ENCODE measurements at regions not wholly inside any gene's neighbourhood (a gene's known extent, or its start where the extent isn't known, plus 50 kb on each side); places are given as distances from the start of the nearest gene placed in this dataset.

DNA sequence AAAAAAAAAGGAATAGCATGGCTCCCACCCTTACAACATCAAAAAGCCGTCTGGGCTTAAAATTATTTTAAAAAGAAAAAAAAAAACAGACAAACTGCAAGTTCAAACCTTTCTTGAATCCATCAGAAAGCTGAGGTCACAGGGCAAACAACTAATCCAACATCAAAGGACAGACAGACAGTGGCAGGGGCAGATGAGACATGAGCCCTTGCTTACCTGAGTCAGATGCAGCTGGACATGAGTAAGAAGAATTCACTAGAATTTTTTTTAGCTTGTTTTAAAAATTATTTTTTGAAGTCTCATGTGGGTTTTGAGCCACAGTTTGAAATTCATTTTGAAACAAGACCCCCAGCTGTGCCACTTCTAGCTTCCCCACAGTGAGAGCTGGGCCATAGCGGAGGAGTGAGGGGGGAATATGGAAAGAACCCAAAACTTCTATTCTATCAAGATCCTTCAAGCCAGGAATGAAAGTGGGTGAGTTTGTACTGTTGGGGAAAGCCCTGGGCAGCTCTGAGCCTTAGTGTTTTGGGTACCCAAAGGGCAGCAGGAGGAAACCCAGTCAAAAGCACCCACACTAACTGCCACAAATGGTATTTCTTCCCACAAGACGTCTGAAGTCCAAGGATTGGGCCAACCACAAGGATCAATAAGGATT lies 111.4 kb downstream of the ATXN3L start:
- TF ChIP-seq, protein P1, sequence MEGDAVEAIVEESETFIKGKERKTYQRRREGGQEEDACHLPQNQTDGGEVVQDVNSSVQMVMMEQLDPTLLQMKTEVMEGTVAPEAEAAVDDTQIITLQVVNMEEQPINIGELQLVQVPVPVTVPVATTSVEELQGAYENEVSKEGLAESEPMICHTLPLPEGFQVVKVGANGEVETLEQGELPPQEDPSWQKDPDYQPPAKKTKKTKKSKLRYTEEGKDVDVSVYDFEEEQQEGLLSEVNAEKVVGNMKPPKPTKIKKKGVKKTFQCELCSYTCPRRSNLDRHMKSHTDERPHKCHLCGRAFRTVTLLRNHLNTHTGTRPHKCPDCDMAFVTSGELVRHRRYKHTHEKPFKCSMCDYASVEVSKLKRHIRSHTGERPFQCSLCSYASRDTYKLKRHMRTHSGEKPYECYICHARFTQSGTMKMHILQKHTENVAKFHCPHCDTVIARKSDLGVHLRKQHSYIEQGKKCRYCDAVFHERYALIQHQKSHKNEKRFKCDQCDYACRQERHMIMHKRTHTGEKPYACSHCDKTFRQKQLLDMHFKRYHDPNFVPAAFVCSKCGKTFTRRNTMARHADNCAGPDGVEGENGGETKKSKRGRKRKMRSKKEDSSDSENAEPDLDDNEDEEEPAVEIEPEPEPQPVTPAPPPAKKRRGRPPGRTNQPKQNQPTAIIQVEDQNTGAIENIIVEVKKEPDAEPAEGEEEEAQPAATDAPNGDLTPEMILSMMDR (IDR thresholded peaks at IDR 0.05; ENCODE audit: low read length), result no peak
- no peak for TF ChIP-seq EZH2 (IDR thresholded peaks at IDR 0.05; ENCODE audit: borderline replicate concordance, low read length)
- peaks cover 12% of the 10 kb centered on the region for H3K4me1 ChIP-seq (ENCODE audit: insufficient read depth, low read length, severe bottlenecking)
- no peak overlapping the region for H3K27ac ChIP-seq (ENCODE audit: low read depth, low read length, poor library complexity, severe bottlenecking)
- no peaks in the 10 kb centered on the region for H3K79me2 ChIP-seq (ENCODE audit: insufficient read depth, low read length)
- H3K36me3 ChIP-seq (ENCODE audit: insufficient read depth, low read length), result no peaks in the 10 kb centered on the region
- no peaks in the 10 kb centered on the region for H4K20me1 ChIP-seq (ENCODE audit: insufficient read depth, low read length)
- H3K9ac ChIP-seq (ENCODE audit: low read length), result no peak overlapping the region
- H3K9me2 ChIP-seq (ENCODE audit: low read depth, low read length), result no peaks in the 10 kb centered on the region
- no peak overlapping the region for H2AFZ ChIP-seq (ENCODE audit: low read length)
- H3K4me3 ChIP-seq (ENCODE audit: low read depth, low read length, poor library complexity, severe bottlenecking), result no peak overlapping the region
- no peaks in the 10 kb centered on the region for H3K27me3 ChIP-seq (ENCODE audit: insufficient read depth, low read length)
- no peaks in the 10 kb centered on the region for H3F3A ChIP-seq (ENCODE audit: insufficient read depth, low read length)
- no peaks in the 10 kb centered on the region for H3K9me3 ChIP-seq (ENCODE audit: low read length)
- H3K4me2 ChIP-seq (ENCODE audit: low read length), result no peak overlapping the region

DNA sequence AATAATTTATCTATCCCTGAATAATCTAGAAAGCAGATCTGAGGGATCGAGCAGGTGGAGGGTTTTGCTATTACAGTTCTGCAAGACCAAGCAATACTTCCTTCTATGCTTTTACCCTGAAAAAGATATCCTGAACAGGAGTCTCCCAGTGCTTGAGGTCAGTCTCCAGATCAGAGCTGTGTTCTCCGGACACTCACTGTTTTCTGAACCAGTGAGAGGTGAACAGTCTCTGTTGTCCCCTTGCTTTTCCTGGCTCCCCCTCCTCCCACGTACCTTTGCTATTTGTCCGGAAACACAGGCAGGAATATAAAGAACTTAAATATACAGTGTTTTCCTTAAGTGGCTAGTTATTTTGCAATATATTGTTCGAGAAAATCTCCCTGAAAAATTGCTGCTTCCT lies 116.6 kb downstream of the ATXN3L start:
- H3K4me1 ChIP-seq (ENCODE audit: insufficient read depth, low read length, severe bottlenecking), result peaks cover 14% of the 10 kb centered on the region
- TF ChIP-seq, protein P1 (IDR thresholded peaks at IDR 0.05; ENCODE audit: low read length), result no peak
- no peak for TF ChIP-seq EZH2 (IDR thresholded peaks at IDR 0.05; ENCODE audit: borderline replicate concordance, low read length)
- no peaks in the 10 kb centered on the region for H4K20me1 ChIP-seq (ENCODE audit: insufficient read depth, low read length)
- no peak overlapping the region for H2AFZ ChIP-seq (ENCODE audit: low read length)
- H3K79me2 ChIP-seq (ENCODE audit: insufficient read depth, low read length), result no peaks in the 10 kb centered on the region
- no peak overlapping the region for H3K4me2 ChIP-seq (ENCODE audit: low read length)
- no peaks in the 10 kb centered on the region for H3K27me3 ChIP-seq (ENCODE audit: insufficient read depth, low read length)
- no peak overlapping the region for H3K4me3 ChIP-seq (ENCODE audit: low read depth, low read length, poor library complexity, severe bottlenecking)
- H3K9me2 ChIP-seq (ENCODE audit: low read depth, low read length), result no peaks in the 10 kb centered on the region
- no peak overlapping the region for H3K9ac ChIP-seq (ENCODE audit: low read length)
- no peaks in the 10 kb centered on the region for H3K36me3 ChIP-seq (ENCODE audit: insufficient read depth, low read length)
- no peaks in the 10 kb centered on the region for H3K9me3 ChIP-seq (ENCODE audit: low read length)
- no peaks in the 10 kb centered on the region for H3F3A ChIP-seq (ENCODE audit: insufficient read depth, low read length)
- no peak overlapping the region for H3K27ac ChIP-seq (ENCODE audit: low read depth, low read length, poor library complexity, severe bottlenecking)

DNA sequence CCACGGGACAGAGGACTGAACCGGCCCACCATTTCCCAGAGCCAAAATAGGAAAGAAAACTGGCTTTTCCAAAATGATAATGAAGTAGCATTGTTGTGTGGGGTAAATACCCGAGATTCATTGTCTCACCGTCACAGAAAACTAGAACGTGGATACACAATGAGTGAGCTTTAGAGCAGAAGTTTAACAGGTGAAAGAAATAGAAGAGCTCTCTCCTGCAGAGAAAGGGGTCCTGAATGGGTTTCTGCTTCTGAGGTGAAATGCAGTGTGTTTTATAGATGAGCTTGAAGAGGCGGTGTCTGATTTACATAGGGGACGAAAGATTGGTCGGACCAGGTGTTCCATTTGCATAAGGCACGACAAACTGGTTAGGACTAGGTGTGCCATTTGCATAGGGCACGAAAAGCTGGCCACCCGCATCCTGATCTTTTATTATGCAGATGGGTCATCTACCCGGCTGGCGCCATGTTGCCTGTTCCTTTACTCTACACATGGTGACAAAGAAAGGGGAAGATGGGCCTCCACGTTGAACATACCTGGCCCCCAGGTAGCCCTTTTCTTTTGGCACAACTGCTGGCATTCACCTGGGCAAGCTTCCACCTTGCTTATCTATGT lies 118.1 kb downstream of the ATXN3L start:
- no peak overlapping the region for H3K4me2 ChIP-seq (ENCODE audit: low read length)
- peaks cover 21% of the 10 kb centered on the region for H3K4me1 ChIP-seq (ENCODE audit: insufficient read depth, low read length, severe bottlenecking)
- no peaks in the 10 kb centered on the region for H3K27me3 ChIP-seq (ENCODE audit: insufficient read depth, low read length)
- no peaks in the 10 kb centered on the region for H3F3A ChIP-seq (ENCODE audit: insufficient read depth, low read length)
- H3K9ac ChIP-seq (ENCODE audit: low read length), result no peak overlapping the region
- H2AFZ ChIP-seq (ENCODE audit: low read length), result no peak overlapping the region
- H3K79me2 ChIP-seq (ENCODE audit: insufficient read depth, low read length), result no peaks in the 10 kb centered on the region
- H3K36me3 ChIP-seq (ENCODE audit: insufficient read depth, low read length), result no peaks in the 10 kb centered on the region
- TF ChIP-seq, protein P1 (IDR thresholded peaks at IDR 0.05; ENCODE audit: low read length), result no peak
- no peak for TF ChIP-seq EZH2 (IDR thresholded peaks at IDR 0.05; ENCODE audit: borderline replicate concordance, low read length)
- no peaks in the 10 kb centered on the region for H3K9me3 ChIP-seq (ENCODE audit: low read length)
- no peak overlapping the region for H3K4me3 ChIP-seq (ENCODE audit: low read depth, low read length, poor library complexity, severe bottlenecking)
- H3K27ac ChIP-seq (ENCODE audit: low read depth, low read length, poor library complexity, severe bottlenecking), result no peak overlapping the region
- H3K9me2 ChIP-seq (ENCODE audit: low read depth, low read length), result no peaks in the 10 kb centered on the region
- no peaks in the 10 kb centered on the region for H4K20me1 ChIP-seq (ENCODE audit: insufficient read depth, low read length)

Data from OCI-LY1 (cell line).